Sigmoid colon (tissue), 4 donors: ENCODE measurements at regions not wholly inside any gene's neighbourhood (a gene's known extent, or its start where the extent isn't known, plus 50 kb on each side); places are given as distances from the start of the nearest gene placed in this dataset.
"Not testable (repeated sequence)": the region's sequence is repeated elsewhere in the genome, so short reads cannot be mapped to it uniquely, and the experiment has no call there.

ENCODE experiments used
- EP300 ChIP-seq, 4 donors: sonication (generic); formaldehyde crosslinking; IDR thresholded peaks; one replicate each; pipeline ENCODE4 v1.6.1; 2017; ENCODE audit warnings: antibody characterized with exemption in 4 of 4
- POLR2A ChIP-seq, 2 donors: fragments of 450-650 bp; IDR thresholded peaks; one replicate each; pipeline ENCODE4 v1.6.1; 2016; ENCODE audit warnings: antibody characterized with exemption in 2 of 2, mild to moderate bottlenecking in 2 of 2, moderate library complexity in 2 of 2
- POLR2AphosphoS5 ChIP-seq, 4 donors: sonication (generic); formaldehyde crosslinking; IDR thresholded peaks; one replicate each; pipeline ENCODE4 v1.6.1; 2017; ENCODE audit warnings: antibody characterized with exemption in 4 of 4
- TF ChIP-seq, protein P1 (sequence below), 4 experiments: fragments of 450-650 bp in 3 of 4; fragments of 200-600 bp in 1 of 4; IDR thresholded peaks; one replicate each; pipeline ENCODE4 v1.5.1; 2016 to 2019; ENCODE audit warnings: antibody characterized with exemption in 4 of 4, mild to moderate bottlenecking in 3 of 4, moderate library complexity in 2 of 4

DNA sequence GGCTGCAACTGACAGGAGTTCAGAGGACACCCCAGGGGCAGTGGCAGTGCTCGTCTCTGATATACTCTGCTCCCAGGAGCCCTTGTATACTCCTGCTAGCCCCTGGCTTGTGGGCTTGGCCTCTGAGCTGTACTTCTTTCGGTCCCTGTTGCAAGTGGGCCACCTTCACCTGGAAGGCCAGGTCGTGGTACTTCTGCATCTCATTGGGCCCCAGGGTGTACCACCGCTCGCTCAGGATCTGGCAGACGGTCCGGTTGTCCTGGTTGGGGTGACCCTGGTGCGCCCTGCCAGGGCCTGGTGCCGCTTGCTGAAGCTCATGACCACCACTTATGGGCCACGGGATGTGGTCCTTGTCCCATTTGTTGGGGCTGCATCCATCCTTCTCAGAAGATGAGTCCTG lies 228.5 kb upstream of the ZNF722 start:
- TF ChIP-seq, protein P1, sequence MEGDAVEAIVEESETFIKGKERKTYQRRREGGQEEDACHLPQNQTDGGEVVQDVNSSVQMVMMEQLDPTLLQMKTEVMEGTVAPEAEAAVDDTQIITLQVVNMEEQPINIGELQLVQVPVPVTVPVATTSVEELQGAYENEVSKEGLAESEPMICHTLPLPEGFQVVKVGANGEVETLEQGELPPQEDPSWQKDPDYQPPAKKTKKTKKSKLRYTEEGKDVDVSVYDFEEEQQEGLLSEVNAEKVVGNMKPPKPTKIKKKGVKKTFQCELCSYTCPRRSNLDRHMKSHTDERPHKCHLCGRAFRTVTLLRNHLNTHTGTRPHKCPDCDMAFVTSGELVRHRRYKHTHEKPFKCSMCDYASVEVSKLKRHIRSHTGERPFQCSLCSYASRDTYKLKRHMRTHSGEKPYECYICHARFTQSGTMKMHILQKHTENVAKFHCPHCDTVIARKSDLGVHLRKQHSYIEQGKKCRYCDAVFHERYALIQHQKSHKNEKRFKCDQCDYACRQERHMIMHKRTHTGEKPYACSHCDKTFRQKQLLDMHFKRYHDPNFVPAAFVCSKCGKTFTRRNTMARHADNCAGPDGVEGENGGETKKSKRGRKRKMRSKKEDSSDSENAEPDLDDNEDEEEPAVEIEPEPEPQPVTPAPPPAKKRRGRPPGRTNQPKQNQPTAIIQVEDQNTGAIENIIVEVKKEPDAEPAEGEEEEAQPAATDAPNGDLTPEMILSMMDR (IDR thresholded peaks at IDR 0.05): not testable (repeated sequence)
- TF ChIP-seq POLR2A, EP300, POLR2AphosphoS5 (IDR thresholded peaks at IDR 0.05): not testable (repeated sequence)
